WTC11 (cell line): ENCODE measurements at regions not wholly inside any gene's neighbourhood (a gene's known extent, or its start where the extent isn't known, plus 50 kb on each side); places are given as distances from the start of the nearest gene placed in this dataset.

Source experiments
- ATAC-seq: fragments of 200-7000 bp; cut with Tn5 transposase; 2 replicates; pipeline ENCODE4 v1.10.0; 2021; ENCODE audit warnings: mild to moderate bottlenecking, moderate library complexity
- CTCF ChIA-PET: fragments of 300-600 bp; sonication (Branson Sonifier 250); formaldehyde crosslinking; loops from one replicate; lab custom pipeline; 2021; ENCODE audit warnings: antibody characterized with exemption; lab: Charles Lee
- POLR2A ChIA-PET: fragments of 350-600 bp; sonication (Branson Sonifier 250); formaldehyde crosslinking; loops from one replicate; lab custom pipeline; 2021; ENCODE audit warnings: antibody characterized with exemption; lab: Charles Lee
- DNase-seq: peaks from one replicate; pipeline ENCODE4 v3.0.0; 2021; ENCODE audit warnings: low spot score
- H3K27ac Mint-ChIP-seq: 2 replicates; pipeline ENCODE4 v1.8.0; 2021; ENCODE audit warnings: mixed read lengths
- H3K27me3 Mint-ChIP-seq: 2 replicates; pipeline ENCODE4 v1.8.0; 2021; ENCODE audit warnings: low read depth, mild to moderate bottlenecking, moderate library complexity, mixed read lengths
- H3K36me3 Mint-ChIP-seq: 2 replicates; pipeline ENCODE4 v1.8.0; 2021; ENCODE audit warnings: mixed read lengths
- H3K4me1 Mint-ChIP-seq: 2 replicates; pipeline ENCODE4 v1.8.0; 2022; ENCODE audit warnings: mixed read lengths
- H3K4me3 Mint-ChIP-seq: 2 replicates; pipeline ENCODE4 v1.8.0; 2021; ENCODE audit warnings: mild to moderate bottlenecking, moderate library complexity, mixed read lengths
- H3K9me3 Mint-ChIP-seq: 2 replicates; pipeline ENCODE4 v1.8.0; 2021; ENCODE audit warnings: mixed read lengths
- AFF4 ChIP-seq: sonication (generic); formaldehyde crosslinking; IDR thresholded peaks from 2 replicates; pipeline ENCODE4 v1.8.1; 2023; ENCODE audit warnings: mild to moderate bottlenecking, missing genetic modification reagents, borderline replicate concordance
- ATF1 ChIP-seq: sonication (generic); formaldehyde crosslinking; IDR thresholded peaks from 2 replicates; pipeline ENCODE4 v1.8.1; 2023; ENCODE audit warnings: mild to moderate bottlenecking, moderate library complexity, missing genetic modification reagents
- CREM ChIP-seq: sonication (generic); formaldehyde crosslinking; IDR thresholded peaks from 2 replicates; pipeline ENCODE4 v1.8.1; 2022; ENCODE audit warnings: mild to moderate bottlenecking, missing genetic modification reagents, moderate library complexity
- E2F5 ChIP-seq: sonication (generic); formaldehyde crosslinking; IDR thresholded peaks from 2 replicates; pipeline ENCODE4 v1.8.1; 2022; ENCODE audit warnings: mild to moderate bottlenecking, moderate library complexity, missing genetic modification reagents
- ERG ChIP-seq: fragments of 250-450 bp; sonication (Bioruptor Pico); IDR thresholded peaks from 2 replicates; pipeline ENCODE4 v1.8.0; 2021; ENCODE audit warnings: mild to moderate bottlenecking
- ETV6 ChIP-seq: sonication (generic); formaldehyde crosslinking; IDR thresholded peaks from 2 replicates; pipeline ENCODE4 v1.8.1; 2022; ENCODE audit warnings: mild to moderate bottlenecking, missing genetic modification reagents
- FOXP1 ChIP-seq: sonication (generic); formaldehyde crosslinking; IDR thresholded peaks from 2 replicates; pipeline ENCODE4 v1.8.0; 2022; ENCODE audit warnings: missing genetic modification reagents, mild to moderate bottlenecking, moderate library complexity, borderline replicate concordance
- GTF2I ChIP-seq: fragments of 250-450 bp; sonication (Bioruptor Pico); conservative IDR thresholded peaks from 2 replicates; pipeline ENCODE4 v1.4.0; 2021; ENCODE audit warnings: mild to moderate bottlenecking
- HMGA2 ChIP-seq: fragments of 250-450 bp; sonication (Bioruptor Pico); IDR thresholded peaks from 2 replicates; pipeline ENCODE4 v1.4.0; 2021; ENCODE audit warnings: mild to moderate bottlenecking, moderate library complexity
- KAT7 ChIP-seq: sonication (generic); formaldehyde crosslinking; IDR thresholded peaks from 2 replicates; pipeline ENCODE4 v1.8.1; 2023; ENCODE audit warnings: missing genetic modification reagents, mild to moderate bottlenecking, borderline replicate concordance
- MLX ChIP-seq: sonication (generic); formaldehyde crosslinking; IDR thresholded peaks from 2 replicates; pipeline ENCODE4 v1.8.1; 2023; ENCODE audit warnings: mild to moderate bottlenecking, missing genetic modification reagents, moderate library complexity
- NR3C1 ChIP-seq: sonication (generic); formaldehyde crosslinking; conservative IDR thresholded peaks from 2 replicates; pipeline ENCODE4 v1.8.1; 2023; ENCODE audit warnings: low read depth, mild to moderate bottlenecking, missing genetic modification reagents
- RELA ChIP-seq: sonication (generic); formaldehyde crosslinking; IDR thresholded peaks from 2 replicates; pipeline ENCODE4 v1.8.1; 2022; ENCODE audit warnings: missing genetic modification reagents, mild to moderate bottlenecking, borderline replicate concordance
- RORB ChIP-seq: fragments of 250-450 bp; sonication (Bioruptor Pico); IDR thresholded peaks from 2 replicates; pipeline ENCODE4 v1.9.0; 2021; ENCODE audit warnings: mild to moderate bottlenecking
- SOX15 ChIP-seq: fragments of 250-450 bp; sonication (Bioruptor Pico); IDR thresholded peaks from 2 replicates; pipeline ENCODE4 v1.9.0; 2021; ENCODE audit warnings: mild to moderate bottlenecking
- STAT6 ChIP-seq: sonication (generic); formaldehyde crosslinking; conservative IDR thresholded peaks from 2 replicates; pipeline ENCODE4 v1.8.1; 2023; ENCODE audit warnings: mild to moderate bottlenecking, low read depth, missing genetic modification reagents, moderate library complexity
- ZNF219 ChIP-seq: sonication (generic); formaldehyde crosslinking; IDR thresholded peaks from 2 replicates; pipeline ENCODE4 v1.8.0; 2023; ENCODE audit warnings: missing genetic modification reagents, mild to moderate bottlenecking, borderline replicate concordance
- ZNF512 ChIP-seq: sonication (generic); formaldehyde crosslinking; IDR thresholded peaks from 2 replicates; pipeline ENCODE4 v1.8.1; 2022; ENCODE audit warnings: missing genetic modification reagents, borderline replicate concordance
- ZNF671 ChIP-seq: fragments of 250-450 bp; sonication (Bioruptor Pico); IDR thresholded peaks from 2 replicates; pipeline ENCODE4 v1.8.0; 2021; ENCODE audit warnings: mild to moderate bottlenecking
- TF ChIP-seq, protein P1 (sequence below): sonication (generic); formaldehyde crosslinking; IDR thresholded peaks from 2 replicates; pipeline ENCODE4 v1.8.0; 2023; ENCODE audit warnings: missing genetic modification reagents, mild to moderate bottlenecking, borderline replicate concordance

DNA sequence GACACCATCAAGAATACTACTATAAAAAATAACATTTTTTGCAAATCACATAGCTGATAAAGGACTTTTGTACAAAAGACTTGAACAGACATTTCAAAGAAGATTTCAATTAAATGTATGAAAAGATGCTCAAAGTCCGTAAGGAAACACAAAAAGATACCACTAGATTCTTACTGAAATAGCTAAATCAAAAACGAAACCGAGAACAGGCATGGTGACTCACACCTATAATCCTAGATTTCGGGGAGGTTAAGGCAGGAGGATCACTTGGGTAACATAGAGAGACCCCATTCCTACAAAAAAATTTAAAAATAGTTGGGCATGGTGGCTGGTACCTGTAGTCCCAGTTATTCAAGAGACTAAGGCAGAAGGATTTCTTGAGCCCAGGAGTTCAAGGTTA lies 520.2 kb upstream of the GRM3 start:
- H3K4me1 Mint-ChIP-seq: no peaks in the 10 kb centered on the region
- H3K36me3 Mint-ChIP-seq: no peaks in the 10 kb centered on the region
- DNase-seq (no peak), ATAC-seq (no peak)
- H3K27ac Mint-ChIP-seq: no peak overlapping the region
- no peaks in the 10 kb centered on the region for H3K27me3 Mint-ChIP-seq
- CTCF ChIA-PET: no interaction called here
- TF ChIP-seq, protein P1, sequence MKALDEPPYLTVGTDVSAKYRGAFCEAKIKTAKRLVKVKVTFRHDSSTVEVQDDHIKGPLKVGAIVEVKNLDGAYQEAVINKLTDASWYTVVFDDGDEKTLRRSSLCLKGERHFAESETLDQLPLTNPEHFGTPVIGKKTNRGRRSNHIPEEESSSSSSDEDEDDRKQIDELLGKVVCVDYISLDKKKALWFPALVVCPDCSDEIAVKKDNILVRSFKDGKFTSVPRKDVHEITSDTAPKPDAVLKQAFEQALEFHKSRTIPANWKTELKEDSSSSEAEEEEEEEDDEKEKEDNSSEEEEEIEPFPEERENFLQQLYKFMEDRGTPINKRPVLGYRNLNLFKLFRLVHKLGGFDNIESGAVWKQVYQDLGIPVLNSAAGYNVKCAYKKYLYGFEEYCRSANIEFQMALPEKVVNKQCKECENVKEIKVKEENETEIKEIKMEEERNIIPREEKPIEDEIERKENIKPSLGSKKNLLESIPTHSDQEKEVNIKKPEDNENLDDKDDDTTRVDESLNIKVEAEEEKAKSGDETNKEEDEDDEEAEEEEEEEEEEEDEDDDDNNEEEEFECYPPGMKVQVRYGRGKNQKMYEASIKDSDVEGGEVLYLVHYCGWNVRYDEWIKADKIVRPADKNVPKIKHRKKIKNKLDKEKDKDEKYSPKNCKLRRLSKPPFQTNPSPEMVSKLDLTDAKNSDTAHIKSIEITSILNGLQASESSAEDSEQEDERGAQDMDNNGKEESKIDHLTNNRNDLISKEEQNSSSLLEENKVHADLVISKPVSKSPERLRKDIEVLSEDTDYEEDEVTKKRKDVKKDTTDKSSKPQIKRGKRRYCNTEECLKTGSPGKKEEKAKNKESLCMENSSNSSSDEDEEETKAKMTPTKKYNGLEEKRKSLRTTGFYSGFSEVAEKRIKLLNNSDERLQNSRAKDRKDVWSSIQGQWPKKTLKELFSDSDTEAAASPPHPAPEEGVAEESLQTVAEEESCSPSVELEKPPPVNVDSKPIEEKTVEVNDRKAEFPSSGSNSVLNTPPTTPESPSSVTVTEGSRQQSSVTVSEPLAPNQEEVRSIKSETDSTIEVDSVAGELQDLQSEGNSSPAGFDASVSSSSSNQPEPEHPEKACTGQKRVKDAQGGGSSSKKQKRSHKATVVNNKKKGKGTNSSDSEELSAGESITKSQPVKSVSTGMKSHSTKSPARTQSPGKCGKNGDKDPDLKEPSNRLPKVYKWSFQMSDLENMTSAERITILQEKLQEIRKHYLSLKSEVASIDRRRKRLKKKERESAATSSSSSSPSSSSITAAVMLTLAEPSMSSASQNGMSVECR (CRISPR knock-in tag): no peak
- no peak for TF ChIP-seq E2F5
- TF ChIP-seq RELA (CRISPR knock-in tag): no peak
- TF ChIP-seq ZNF671 (CRISPR knock-in tag): no peak
- TF ChIP-seq NR3C1 (CRISPR knock-in tag): no peak
- no peak for TF ChIP-seq FOXP1 (CRISPR knock-in tag)
- no peak for TF ChIP-seq ETV6 (CRISPR knock-in tag)
- TF ChIP-seq HMGA2 (CRISPR knock-in tag): no peak
- no peak for TF ChIP-seq KAT7 (CRISPR knock-in tag)
- no peak for TF ChIP-seq ERG (CRISPR knock-in tag)
- TF ChIP-seq CREM: no peak
- no peak for TF ChIP-seq GTF2I (CRISPR knock-in tag)
- TF ChIP-seq SOX15 (CRISPR knock-in tag): no peak
- TF ChIP-seq RORB (CRISPR knock-in tag): no peak
- no peak for TF ChIP-seq AFF4 (CRISPR knock-in tag)
- no peak for TF ChIP-seq ZNF219 (CRISPR knock-in tag)
- no peak for TF ChIP-seq STAT6 (CRISPR knock-in tag)
- no peak for TF ChIP-seq ZNF512 (CRISPR knock-in tag)
- no peak for TF ChIP-seq ATF1 (CRISPR knock-in tag)
- no peak for TF ChIP-seq MLX (CRISPR knock-in tag)
- POLR2A ChIA-PET: no interaction called here
- H3K9me3 Mint-ChIP-seq: no peaks in the 10 kb centered on the region
- H3K4me3 Mint-ChIP-seq: no peak overlapping the region
